ENCODE measurements at regions not wholly inside any gene's neighbourhood (a gene's known extent, or its start where the extent isn't known, plus 50 kb on each side); places are given as distances from the start of the nearest gene placed in this dataset.

- TF ChIP-seq TCF7L2 (IDR thresholded peaks at IDR 0.05; ENCODE audit: borderline replicate concordance, extremely low read depth, insufficient read depth, insufficient read length) (peak; percentile 53), ATF3 (IDR thresholded peaks at IDR 0.05) (peak; percentile 69; the same call in 1 of the 2 replicates), CEBPB (IDR thresholded peaks at IDR 0.05; ENCODE audit: low read depth) (no peak; the same call in none of the 2 replicates)
Observed at GRCh38 chr4:152106113-152106763, 345.4 kb upstream of the GATB start (continued).

- Histone ChIP-seq H3K27me3 (ENCODE audit: insufficient read depth, low read length) (no peaks in the 10 kb centered on the region), H3K4me3 (replicated peaks in 1 of 2; ENCODE audit: low read depth in 1 of 2, low read length in 2 of 2) (no peak overlapping the region), H3K79me2 (ENCODE audit: insufficient read depth, low read length) (no peaks in the 10 kb centered on the region), H3K27ac (ENCODE audit: low read depth, low read length) (no peak overlapping the region), H3K4me2 (ENCODE audit: low read length) (no peak overlapping the region), H2AFZ (ENCODE audit: low read depth, low read length, poor library complexity, severe bottlenecking) (no peak overlapping the region), H3K9me3 (ENCODE audit: control insufficient read depth in 1 of 2, insufficient read depth in 1 of 2, low read depth in 1 of 2, low read length in 2 of 2) (no peaks in the 10 kb centered on the region), H4K20me1 (ENCODE audit: insufficient read depth) (no peaks in the 10 kb centered on the region), H3K4me1 (ENCODE audit: control insufficient read depth in 1 of 2, insufficient read depth in 2 of 2, low read length in 2 of 2) (peaks cover 27 to 58% of the 10 kb centered on the region in 2 experiments), H3K9me2 (ENCODE audit: insufficient read depth) (no peaks in the 10 kb centered on the region), H3K9ac (ENCODE audit: low read length) (no peak overlapping the region), H3K36me3 (ENCODE audit: control insufficient read depth in 1 of 2, insufficient read depth in 2 of 2, low read length in 2 of 2) (no peaks in the 10 kb centered on the region)
- no peak for ATAC-seq
- BruUV-seq (replicated peaks) = no TSS peak
- ChIA-PET CTCF (no interaction called here), RAD21 (ENCODE audit: low non-redundant PET in 1 of 2, low total read pairs in 2 of 2, uncharacterized antibody in 2 of 2, unreplicated experiment in 2 of 2) (no interaction called here), POLR2A (no interaction called here)
- intact Hi-C loops (cut with micrococcal nuclease) = loop anchor here (10.0 kb wide), 1 partner anchor 260 kb away; no protein-coding TSS in a partner anchor
- DNase-seq (ENCODE audit: low read depth, low spot score) = no peak
- TF ChIP-seq CEBPB (IDR thresholded peaks at IDR 0.05; ENCODE audit: low read depth) (no peak), ATF3 (IDR thresholded peaks at IDR 0.05) (no peak), CBX3 (IDR thresholded peaks at IDR 0.05; ENCODE audit: low read depth) (no peak), JUND (IDR thresholded peaks at IDR 0.05) (no peak), RAD21 (IDR thresholded peaks at IDR 0.05; ENCODE audit: low read depth) (no peak), EZH2 (IDR thresholded peaks at IDR 0.05) (no peak), SP1 (IDR thresholded peaks at IDR 0.05; ENCODE audit: low read depth) (no peak), POLR2A (IDR thresholded peaks at IDR 0.05; ENCODE audit: borderline replicate concordance, extremely low read depth, insufficient read depth, insufficient read length) (no peak), EGR1 (IDR thresholded peaks at IDR 0.05; ENCODE audit: low read depth) (no peak), ZFX (IDR thresholded peaks at IDR 0.05) (no peak), MAX (IDR thresholded peaks at IDR 0.05) (no peak), ZBTB33 (IDR thresholded peaks at IDR 0.05; ENCODE audit: extremely low read depth, insufficient replicate concordance, low read length) (no peak), FOSL1 (IDR thresholded peaks at IDR 0.05; ENCODE audit: low read depth) (no peak), SIN3A (IDR thresholded peaks at IDR 0.05; ENCODE audit: low read depth) (no peak), YY1 (IDR thresholded peaks at IDR 0.05; ENCODE audit: extremely low read depth, insufficient replicate concordance, low read depth, low read length) (no peak), SRF (IDR thresholded peaks at IDR 0.05; ENCODE audit: low read depth) (no peak)
- TF ChIP-seq, protein P1, sequence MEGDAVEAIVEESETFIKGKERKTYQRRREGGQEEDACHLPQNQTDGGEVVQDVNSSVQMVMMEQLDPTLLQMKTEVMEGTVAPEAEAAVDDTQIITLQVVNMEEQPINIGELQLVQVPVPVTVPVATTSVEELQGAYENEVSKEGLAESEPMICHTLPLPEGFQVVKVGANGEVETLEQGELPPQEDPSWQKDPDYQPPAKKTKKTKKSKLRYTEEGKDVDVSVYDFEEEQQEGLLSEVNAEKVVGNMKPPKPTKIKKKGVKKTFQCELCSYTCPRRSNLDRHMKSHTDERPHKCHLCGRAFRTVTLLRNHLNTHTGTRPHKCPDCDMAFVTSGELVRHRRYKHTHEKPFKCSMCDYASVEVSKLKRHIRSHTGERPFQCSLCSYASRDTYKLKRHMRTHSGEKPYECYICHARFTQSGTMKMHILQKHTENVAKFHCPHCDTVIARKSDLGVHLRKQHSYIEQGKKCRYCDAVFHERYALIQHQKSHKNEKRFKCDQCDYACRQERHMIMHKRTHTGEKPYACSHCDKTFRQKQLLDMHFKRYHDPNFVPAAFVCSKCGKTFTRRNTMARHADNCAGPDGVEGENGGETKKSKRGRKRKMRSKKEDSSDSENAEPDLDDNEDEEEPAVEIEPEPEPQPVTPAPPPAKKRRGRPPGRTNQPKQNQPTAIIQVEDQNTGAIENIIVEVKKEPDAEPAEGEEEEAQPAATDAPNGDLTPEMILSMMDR (IDR thresholded peaks at IDR 0.05 in 2 of 3, conservative IDR thresholded peaks at IDR 0.05 in 1 of 3; ENCODE audit: borderline replicate concordance in 1 of 3, insufficient read depth in 1 of 3, low read depth in 2 of 3, low read length in 2 of 3) = no peak
Observed at GRCh38 chr4:152104901-152105357, 344.1 kb upstream of the GATB start.
